NCI-H1048 (cell line): ENCODE measurements at regions not wholly inside any gene's neighbourhood (a gene's known extent, or its start where the extent isn't known, plus 50 kb on each side); places are given as distances from the start of the nearest gene placed in this dataset.

Experiments
- DNase-seq: peaks from one replicate; lab custom pipeline; 2025; lab: John Stamatoyannopoulos, UW

DNA sequence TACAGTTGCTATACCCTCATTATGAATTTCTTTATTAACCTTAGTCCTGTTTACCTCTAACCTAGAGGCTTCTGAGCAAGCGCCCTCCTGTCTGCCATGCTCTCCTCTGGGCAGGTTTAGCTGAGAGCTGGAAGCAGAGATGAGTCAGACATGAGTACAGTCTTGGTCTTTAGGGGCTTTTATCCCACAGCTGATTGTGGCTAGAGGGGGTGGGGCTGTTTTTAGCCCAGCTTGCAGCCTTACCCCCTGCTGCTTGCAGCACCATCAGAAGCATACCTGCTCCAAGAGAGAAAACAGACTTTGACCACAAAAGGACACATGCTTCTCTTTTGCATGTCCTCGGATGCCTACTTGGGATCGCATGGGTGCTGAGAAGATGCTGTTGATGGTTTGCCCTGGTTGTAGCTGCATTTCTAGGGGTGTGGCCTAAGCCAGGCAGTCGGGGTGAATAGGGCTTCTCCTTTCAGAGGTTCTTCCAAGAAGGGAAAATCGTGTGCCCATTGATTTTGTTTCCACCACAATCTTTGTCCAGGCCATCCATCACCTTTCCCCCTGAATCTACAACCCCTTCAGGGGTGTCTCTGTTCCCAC lies 115.0 kb upstream of the LGALSL start:
- no peak for DNase-seq

DNA sequence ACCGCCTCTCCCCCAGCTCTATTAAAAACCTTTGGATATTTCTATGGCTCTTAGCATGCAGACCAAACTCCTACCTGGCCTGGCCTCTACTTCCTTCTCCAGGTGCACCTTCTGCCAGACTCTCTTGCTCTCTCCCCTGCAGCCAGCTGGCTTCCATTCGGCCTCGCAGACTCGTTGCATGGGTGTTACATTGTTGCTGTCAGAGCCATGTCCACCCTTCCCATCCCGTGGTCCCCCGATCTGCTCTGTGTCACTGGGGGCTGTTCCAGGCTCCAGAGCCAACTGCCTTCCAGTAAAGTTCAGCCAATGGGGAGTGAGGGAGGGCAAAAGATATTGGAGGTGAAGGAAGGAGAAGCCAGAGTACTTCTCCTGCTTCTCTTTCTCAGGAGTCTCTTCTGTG lies 112.5 kb upstream of the LGALSL start:
- no peak for DNase-seq

DNA sequence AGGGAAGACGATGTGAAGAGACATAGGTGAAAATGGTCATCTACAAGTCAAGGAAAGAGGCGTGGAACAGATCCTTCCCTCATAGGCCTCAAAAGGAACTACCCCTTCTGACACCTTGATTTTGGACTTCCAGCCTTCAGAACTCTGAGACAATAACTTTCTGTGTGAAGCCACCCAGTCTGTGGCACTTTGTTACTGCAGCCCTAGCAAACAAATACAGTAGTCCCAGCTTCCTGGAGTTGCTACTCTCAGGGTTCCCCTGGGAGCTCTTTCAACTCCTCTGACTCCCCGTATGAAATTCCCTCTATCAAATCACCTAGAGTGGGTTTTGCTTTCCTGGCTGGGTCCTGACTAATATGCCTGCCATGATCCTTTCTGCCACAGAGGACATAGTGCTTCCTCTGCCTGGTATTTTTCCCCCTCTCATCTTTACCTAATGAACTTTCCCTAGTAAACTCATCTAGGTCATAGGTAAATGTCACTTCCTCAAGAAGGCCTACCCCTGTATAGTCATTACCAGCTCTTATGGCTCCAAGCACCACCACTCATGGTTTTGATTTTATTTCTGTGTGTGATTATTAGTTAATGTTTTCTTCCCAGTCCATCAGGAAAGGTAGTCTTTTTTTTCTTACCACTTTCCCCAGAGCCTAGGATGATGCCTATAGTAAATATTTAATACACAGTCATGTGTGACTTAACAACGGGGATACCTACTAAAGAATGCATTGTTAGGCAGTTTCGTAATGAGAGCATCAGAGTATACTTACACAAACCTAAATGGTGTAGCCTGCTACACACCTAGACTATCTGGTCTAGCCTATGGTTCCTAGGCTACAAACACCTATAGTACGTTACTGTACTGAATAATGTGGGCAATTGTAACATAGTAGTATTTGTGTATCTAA lies 111.5 kb upstream of the LGALSL start:
- no peak for DNase-seq

DNA sequence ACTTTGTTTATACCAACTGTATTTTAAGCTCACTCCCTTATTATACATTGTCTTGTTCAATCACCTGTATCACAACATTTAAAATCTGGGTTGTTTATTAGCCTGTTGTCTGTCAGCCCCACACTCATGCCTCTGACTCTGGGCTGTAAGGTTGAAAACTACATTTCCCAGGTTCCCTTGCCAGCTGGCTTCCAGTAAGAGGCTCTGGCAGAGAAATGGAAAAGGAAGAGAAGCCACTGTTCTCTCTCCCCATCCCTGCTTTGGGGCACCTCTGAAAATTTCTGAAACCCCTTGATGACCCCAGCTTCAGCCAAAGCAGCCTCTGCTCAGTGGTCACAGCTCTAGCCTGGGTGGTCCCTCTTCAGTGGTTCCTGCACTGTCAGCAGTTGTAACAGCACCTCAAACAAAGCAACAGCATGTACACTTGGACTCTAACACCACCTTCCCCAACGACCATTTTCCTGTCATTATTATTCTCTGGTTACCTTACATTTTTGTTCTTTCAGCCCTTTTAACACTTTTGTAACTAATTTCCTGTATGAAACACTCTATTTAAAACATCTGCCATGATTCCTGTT lies 108.9 kb upstream of the LGALSL start:
- no peak for DNase-seq

DNA sequence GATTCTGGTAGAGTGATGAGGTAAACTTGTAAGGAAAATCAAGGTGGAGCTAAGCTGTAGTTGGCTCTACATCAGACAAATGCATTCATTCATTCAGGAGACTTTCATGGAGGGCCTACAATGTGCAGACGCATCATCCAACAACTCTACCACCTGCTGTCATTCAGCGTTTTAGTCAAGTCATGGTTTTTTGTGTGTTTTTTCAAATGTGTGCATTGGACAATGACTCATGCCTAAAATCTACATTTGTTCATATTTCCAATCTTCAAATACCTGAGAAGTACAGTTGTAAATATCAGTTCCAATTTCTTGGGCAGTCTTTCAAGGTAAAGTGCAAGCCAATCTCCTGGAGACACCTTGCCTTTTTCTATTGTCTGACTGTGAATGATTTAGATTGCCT lies 108.0 kb upstream of the LGALSL start:
- DNase-seq, result no peak

DNA sequence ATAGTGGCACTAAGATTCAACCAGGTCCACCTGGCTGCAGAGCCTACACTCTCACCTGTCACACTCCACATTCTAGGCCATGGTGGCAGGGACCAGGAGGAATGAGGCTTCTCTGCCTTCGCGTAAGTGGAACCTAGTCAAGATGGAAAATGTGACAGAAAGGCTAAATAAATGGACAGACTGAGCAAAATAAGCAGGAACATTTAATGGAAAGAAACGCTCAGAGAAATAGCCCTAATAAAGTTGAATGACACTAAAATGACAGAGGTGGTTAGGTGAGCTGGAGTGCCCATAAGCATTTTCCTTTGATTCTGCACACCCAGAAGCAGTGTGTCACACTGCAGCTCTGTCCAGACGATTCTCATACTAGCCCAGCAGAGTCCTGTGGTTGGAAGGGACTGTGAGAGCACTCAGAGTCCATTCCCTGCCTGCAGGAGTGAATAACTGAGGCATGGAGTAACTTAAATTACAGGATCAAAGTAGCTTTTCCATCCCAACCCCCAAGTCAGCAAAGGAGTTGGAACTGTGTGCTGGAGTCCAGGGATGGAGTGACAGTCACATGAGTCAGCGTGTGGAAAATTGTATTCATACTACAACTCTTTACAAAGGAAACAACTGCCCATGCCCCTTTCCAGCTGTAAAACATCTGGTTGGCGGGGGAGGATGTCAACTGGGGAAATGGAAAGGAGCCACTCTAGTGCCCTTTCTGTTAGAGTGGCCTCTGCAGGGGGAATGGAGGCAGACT lies 105.4 kb upstream of the LGALSL start:
- DNase-seq, result no peak

DNA sequence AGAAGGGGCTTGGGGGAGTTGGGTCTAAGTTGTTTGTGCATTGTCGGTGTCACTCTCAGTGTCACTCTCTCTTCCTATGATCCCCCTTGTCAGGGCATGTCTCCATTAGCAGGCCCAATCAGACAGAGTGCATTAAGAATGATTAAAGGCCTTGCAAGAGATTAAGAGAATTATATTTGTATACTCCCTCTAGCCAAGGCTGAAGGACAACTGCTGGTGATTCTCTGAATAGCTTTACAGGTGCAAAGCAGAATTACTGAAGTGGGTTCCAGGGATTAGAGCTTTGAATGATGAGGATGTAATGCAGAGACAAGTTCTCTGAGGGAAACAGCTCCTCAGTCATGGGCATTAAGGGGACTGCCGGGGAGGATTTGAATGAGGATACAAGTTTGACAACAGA lies 104.8 kb upstream of the LGALSL start:
- no peak for DNase-seq

DNA sequence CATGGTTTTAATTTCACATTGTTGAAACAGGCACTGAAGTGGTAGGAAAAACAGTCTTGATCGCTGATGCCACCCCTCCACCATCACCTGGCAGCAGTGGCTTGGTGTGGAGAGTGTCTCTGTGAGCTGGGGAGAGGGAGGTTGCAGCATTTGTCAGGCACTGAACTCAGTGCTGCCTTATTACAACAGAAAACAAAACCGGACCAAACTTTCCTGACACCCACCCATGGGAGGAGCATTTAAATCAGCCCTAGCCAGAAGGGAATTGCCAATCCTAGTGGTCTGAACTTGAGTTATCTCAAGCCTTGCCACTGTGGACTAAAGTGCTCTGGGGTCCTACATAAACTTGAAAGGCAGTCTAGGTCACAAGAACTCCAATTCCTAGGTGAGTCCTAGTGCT lies 103.0 kb upstream of the LGALSL start:
- DNase-seq, result no peak

DNA sequence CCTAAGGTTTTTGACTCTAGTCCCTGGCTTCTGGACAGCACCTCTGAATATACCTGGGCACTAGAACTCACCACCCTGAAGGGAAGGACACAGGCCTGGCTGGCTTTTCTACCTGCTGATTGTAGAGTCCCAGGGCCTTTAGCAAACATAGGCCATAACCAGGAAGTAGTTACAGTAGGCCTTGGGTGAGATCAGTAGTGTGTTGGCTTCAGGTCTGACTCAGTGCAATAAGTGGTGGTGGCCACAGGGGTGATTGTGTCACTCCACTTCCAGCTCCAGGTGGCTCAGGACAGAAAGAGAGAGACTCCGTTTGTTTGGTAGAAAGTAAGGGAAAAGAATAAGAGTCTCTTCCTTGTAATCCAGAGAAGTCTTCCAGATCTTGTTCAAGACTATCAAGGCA lies 101.7 kb upstream of the LGALSL start:
- DNase-seq, result no peak

DNA sequence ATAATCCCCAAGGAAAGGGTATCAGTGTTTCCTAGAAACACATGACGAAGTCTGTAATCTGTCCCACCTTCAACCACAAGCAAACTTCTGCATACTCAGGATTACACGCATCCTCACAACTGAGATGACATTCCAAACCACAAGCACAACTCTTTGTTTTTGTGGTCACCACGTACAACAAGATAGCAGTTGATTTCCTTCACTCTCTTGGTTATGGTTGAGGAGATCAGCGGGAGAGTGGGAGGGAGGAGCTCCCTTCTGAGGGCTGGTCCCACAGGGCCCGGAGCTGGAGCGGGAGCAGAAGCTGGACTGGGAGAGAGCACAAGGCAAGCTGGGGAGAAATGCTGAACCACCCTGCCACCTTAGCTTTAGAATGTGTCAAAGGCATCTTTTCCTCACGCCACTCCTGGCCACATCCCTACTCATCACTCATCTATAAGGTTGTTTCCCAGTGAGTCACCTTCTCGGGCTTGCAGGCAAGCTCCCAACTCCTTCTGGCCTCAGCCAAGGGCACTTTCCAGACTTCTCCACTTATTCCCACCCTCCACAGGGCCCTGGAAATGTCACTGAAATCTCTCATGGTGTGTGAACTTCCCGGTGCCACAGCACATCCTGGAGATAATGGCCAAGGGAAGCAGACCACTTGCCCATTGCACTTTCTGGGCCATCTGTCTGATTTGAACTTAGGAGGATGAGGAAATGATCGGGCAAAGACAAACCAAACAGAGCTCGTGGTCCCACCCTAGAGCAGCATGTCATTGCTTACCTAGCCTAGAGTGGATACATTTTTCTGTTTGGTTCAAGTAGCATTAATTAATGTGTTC lies 98.9 kb upstream of the LGALSL start:
- no peak for DNase-seq

DNA sequence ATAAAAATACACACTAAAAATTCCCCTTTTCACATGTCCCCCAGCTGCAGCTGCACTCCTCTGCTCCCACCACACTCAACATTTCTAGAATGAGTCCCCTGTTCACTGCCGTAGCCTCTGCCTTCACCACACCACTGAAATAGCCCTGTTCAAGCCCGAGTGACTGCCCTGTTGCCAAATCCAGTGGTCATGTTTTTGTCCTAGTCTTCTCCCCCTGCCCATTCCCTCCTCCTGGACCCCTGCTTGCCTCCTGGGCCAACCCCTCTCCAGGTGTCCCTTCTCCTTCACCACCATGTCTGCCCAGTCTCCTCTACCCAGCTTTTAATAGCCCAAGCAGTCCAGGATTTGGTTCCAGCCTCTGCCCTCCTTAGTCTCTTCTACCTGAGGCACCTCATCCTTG lies 97.1 kb upstream of the LGALSL start:
- no peak for DNase-seq

DNA sequence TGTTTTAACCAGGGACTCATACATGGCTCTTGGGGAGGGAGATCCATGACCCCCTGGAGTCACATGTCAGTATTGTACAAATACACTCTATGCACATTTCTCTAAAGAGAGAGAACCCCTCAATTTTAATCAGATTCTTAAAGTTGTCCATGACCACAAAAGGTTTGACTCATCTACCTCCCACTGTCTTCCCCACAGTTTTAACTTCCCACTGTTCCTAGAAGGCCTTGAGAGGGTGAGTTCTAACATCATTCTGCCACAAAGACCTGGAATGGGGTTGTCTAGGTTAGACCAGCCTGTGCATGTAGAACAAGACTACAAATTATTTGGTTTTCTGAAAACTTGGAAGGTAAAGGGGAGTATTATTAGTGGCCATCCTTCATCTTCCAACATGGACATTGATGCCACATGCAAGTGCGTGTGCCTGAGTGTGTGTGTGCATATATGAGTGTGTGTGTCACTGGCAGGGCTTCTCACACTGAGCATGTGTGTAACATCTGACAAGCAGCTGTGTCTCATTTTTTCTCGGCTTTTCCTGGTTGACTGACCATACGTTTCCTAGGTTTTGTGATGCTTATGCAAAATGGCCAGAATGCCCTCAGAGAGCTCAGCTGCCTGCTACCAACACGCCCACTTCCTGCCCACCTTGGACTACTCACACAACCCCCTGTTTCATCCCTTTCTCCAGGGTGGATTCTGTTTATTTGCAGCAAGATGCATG lies 94.6 kb upstream of the LGALSL start:
- no peak for DNase-seq

DNA sequence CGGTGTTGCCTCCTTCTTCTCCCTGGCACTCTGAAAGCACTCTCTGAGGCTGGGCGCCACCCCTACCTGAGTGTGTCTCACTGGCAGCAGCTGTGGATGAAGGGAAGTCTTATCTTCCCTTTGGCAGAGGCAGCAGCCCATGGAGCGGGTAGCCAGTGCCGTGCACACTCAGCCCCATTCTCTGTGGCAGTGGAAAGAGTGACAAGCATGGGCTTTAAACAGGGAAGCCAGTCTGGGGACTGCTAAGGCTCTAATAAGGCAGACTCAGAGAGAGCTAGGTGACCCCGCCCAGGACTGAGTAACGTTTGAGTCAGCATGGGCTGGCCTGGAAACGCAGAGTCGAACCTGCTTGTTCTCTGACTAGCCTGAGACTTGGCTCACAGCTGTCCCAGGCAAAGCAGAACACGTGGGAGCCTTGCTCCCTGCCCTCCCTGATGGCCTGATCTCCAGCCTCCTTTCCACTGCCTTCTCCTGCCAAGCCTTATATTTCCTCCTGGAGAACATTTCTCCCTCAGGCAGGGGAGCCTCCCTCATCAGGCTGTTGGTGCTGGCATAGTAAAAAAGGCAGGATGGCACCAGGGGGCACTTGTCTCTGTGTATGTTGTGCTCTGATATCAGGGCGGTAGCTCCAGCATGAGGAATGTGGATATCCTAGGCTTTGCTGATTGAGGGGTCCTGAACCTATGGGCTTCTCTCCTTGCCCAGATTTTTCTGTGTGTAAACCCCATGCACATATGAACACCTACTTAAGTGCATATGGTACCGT lies 93.9 kb upstream of the LGALSL start:
- DNase-seq, result no peak

DNA sequence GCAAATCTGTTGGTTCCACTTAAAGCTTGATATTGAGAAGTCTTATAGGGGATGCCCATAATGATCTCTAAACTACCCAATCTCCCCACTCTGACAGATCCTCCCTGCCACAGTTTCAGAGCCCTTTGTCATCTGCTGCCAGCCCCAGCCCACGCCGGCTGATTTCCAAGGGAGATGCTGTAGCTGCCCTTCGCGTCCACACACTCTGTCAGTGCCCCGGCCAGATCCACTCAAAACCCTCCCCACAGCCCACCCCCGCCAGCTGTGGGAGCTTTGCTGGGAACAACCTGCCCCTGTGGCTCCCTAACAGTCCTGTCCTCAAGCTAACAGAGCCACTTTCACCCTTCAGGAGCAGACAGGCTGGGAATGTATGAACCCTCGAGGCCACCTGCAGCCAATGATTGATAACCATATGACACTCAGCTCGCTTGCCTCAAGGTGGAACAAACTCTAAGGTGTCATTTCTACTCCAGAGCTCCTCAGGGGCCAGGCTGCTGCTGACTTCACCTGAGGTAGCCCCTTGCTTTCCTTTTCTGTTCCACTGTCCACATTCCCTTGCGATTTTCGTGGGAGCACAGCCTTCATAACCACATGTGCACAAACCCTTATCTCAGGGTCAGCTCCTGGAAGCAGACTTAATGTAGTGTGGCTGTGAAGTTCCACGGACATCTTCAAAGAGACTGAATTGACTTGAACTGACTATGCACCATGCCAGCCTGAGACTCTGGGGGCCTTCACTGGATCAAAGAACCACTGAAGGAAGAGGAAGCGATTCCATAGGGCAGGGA lies 92.6 kb upstream of the LGALSL start:
- no peak for DNase-seq

DNA sequence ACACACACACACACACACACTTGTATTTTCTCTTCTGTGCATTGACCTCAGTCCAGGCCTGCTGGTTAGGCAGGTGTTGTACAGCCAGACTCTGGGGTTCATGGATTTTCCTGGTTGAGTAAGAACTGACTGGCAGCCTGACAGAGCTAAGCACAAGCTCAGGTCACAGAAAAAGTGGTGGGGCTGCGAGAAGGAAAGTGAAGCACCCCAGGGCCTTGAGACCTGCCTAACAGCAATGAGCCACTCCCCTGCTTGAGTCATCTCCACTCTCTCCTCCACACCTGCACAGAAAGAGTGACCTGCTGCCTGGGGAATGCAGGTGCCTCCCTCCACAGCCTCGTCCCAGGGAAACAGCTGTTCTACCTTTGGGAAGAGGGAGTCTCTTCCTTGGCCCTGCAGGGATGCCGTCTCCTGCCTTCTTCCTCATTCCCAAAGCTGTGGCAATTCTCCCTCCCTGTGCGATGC lies 91.4 kb upstream of the LGALSL start:
- DNase-seq, result no peak

DNA sequence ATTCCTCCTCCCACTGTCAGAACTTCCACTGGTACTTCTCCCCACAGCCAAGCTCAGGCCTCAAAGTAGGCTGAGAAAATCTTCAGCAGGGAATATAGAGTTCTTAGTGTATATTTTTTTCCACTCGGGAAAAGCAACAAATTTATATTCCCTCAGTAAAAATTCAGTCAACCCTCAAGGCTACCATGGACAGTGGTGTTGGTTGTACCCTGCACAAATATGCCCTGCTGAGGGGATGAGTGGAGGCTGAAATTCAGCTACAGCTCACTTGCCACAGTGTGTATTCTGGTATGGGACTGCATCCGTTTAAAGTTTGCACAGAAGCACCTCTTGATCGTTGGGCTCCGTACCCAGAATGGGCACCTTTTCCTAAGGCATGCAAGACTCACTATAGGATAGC lies 90.8 kb upstream of the LGALSL start:
- DNase-seq, result no peak

DNA sequence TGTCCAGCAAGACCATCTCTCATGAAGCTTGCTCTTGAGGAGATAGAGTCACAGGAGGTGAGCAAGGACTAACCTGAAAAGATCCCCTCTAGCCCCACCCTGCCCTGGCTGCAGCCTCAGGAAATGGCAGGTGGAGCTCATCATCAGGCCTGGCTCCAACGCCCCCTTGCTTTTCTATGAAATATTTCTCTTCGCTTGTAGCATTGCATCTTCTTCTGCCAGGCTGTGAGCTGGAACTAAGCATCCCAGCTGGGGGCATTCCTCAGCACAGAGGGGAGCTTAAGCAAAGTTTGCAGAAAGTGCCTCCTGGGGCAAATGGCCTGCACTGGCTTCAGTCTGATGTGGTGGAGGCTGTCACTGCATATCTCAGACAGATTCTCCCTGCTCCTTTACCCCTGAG lies 90.1 kb upstream of the LGALSL start:
- DNase-seq, result no peak

DNA sequence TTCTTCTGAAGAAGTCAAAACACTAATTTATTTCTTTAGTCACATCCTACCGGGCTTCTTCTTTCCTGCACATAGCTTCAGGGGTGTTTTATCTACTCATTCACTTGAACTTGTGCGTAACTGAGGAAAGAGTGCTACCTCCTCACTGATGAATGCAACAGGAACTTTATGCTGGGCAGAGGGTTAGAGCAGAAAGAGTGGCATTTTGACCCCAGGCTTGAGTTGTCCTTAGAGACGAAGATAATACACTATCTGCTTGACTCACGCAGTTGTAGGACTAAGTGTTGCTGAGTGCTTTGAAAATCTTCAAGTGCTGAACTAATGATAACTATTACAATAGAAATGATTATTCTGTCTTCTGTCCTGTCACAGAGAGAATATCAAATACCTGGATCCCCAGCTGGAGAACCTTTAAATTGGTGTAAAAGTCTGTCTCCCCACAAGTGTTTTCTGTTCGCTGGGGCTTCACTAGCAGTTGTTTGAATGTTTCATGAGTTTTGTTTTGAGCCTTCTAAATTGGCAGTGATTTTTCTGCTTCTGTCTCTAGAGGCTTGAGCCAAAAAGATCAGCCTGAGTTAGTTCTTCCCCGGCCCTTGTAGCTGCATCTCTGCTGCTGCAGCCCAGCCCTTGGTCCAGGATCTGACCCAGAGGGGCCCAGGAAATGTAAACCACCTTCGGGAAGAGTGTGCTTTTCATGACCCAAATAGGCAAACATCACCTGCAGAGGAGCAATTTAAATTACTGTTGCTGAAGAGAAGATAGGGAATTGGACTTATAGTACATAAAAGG lies 86.3 kb upstream of the LGALSL start:
- DNase-seq, result no peak

DNA sequence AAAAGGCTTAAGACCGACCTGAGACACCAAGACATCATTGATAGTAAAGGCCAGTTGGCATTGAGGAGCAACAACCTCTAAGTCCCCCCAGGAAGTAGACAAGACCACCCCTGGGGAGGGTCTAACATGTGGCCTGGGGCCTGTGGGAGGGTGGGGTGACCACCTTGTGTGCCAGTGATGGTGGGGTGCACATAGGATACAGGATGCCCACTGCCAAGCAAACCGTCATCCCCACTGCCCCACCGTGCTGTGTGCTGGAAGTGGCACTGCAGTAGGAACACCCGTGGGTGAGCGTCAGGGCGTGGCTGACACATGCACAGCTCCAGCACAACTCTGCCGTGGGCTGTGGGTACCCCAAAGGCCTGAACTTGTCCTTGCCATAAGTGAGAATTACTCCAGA lies 84.3 kb upstream of the LGALSL start:
- DNase-seq, result no peak
